ENCODE measurements at regions not wholly inside any gene's neighbourhood (a gene's known extent, or its start where the extent isn't known, plus 50 kb on each side); places are given as distances from the start of the nearest gene placed in this dataset.
A peak's percentile ranks its signal among the peaks of the same experiment; 100 is the strongest.

- TF ChIP-seq ZNF398 (CRISPR knock-in tag; IDR thresholded peaks at IDR 0.05): no peak
- 0 out of 2 replicates have a peak, but pooled peaks have one; percentile 64 for TF ChIP-seq ZNF717 (CRISPR knock-in tag; IDR thresholded peaks at IDR 0.05)
- no peak for TF ChIP-seq EGR1 (conservative IDR thresholded peaks at IDR 0.05)
- TF ChIP-seq NCOA1 (IDR thresholded peaks at IDR 0.05; ENCODE audit: low read depth): 0 out of 2 replicates have a peak, but pooled peaks have one; percentile 32
- TF ChIP-seq HES1 (IDR thresholded peaks at IDR 0.05; ENCODE audit: low read depth): no peak
- no peak for TF ChIP-seq KDM1A (IDR thresholded peaks at IDR 0.05)
- no peak for TF ChIP-seq FOXP4 (CRISPR knock-in tag; IDR thresholded peaks at IDR 0.05; ENCODE audit: borderline replicate concordance)
- TF ChIP-seq NUFIP1 (IDR thresholded peaks at IDR 0.05; ENCODE audit: partially characterized antibody): no peak
- TF ChIP-seq MIER1 (IDR thresholded peaks at IDR 0.05; ENCODE audit: low read depth): 0 out of 2 replicates have a peak, but pooled peaks have one; percentile 22
- TF ChIP-seq BRF1 (IDR thresholded peaks at IDR 0.05; ENCODE audit: borderline replicate concordance, extremely low read depth, insufficient read length): no peak
- TF ChIP-seq CAMTA2 (CRISPR knock-in tag; conservative IDR thresholded peaks at IDR 0.05): peak; percentile 78; the same call in 1 of the 2 replicates
- TF ChIP-seq TCF7 (IDR thresholded peaks at IDR 0.05; ENCODE audit: borderline replicate concordance): no peak
- no peak for TF ChIP-seq ZFX (CRISPR knock-in tag; IDR thresholded peaks at IDR 0.05)
- peak; percentile 94 for TF ChIP-seq THRB (CRISPR knock-in tag; conservative IDR thresholded peaks at IDR 0.05)
- TF ChIP-seq THAP12 (CRISPR knock-in tag; IDR thresholded peaks at IDR 0.05): no peak
Measured at GRCh38 chr6:67880939-67881705, 754.0 kb upstream of the ADGRB3 start (continued).

Measured in K562 (cell line).